HepG2 (cell line): ENCODE measurements at regions not wholly inside any gene's neighbourhood (a gene's known extent, or its start where the extent isn't known, plus 50 kb on each side); places are given as distances from the start of the nearest gene placed in this dataset.

Experiments
- ATAC-seq: fragments of 200-7000 bp; cut with Tn5 transposase; 3 replicates; pipeline ENCODE4 v1.9.1; 2020; ENCODE audit warnings: mild to moderate bottlenecking, moderate library complexity
- BruUV-seq: library from RNA; stranded (reverse); fragments of 400-500 nt; replicated peaks from 2 replicates; lab custom pipeline; 2021; lab: Mats Ljungman, UMichigan
- CTCF ChIA-PET: fragments of 300-600 bp; formaldehyde crosslinking; extraction: SDS; loops from one replicate; lab custom pipeline; 2021; ENCODE audit warnings: low total read pairs, inconsistent platforms, low intra/inter-chr PET ratio; lab: Yijun Ruan, JAX
- POLR2A ChIA-PET: fragments of 350-600 bp; sonication (Branson Sonifier 250); formaldehyde crosslinking; loops from one replicate; lab custom pipeline; 2020; ENCODE audit warnings: antibody characterized with exemption, inconsistent platforms; lab: Yijun Ruan, JAX
- DNase-seq: peaks from one replicate; pipeline ENCODE4 v3.0.0-alpha.2; 2015; ENCODE audit warnings: low spot score
- FAIRE-seq: peaks from 3 replicates; lab custom pipeline; 2011; peaks lifted over from hg19 to GRCh38; lab: Jason Lieb, UNC
- H2AFZ ChIP-seq: one replicate; pipeline ENCODE4 v1.6.1; 2011; ENCODE audit warnings: low read length, inconsistent platforms
- H3K27ac ChIP-seq: fragments of 300-600 bp; 3 replicates; pipeline ENCODE4 v1.8.0; 2011; ENCODE audit warnings: mixed run types, mild to moderate bottlenecking, mixed read lengths, low read length, inconsistent platforms; ENCODE audit not compliant: insufficient read depth; ENCODE audit errors: extremely low read length
- H3K27me3 ChIP-seq, 2 experiments: fragments of 200-600 bp in 1 of 2; 2 replicates in 1 of 2; 3 replicates in 1 of 2; pipeline versions ENCODE4 v1.6.0 to v1.8.0; 2011; ENCODE audit warnings: low read length in 2 of 2, mild to moderate bottlenecking in 2 of 2, moderate library complexity in 2 of 2, inconsistent platforms in 1 of 2; ENCODE audit not compliant: insufficient read depth in 2 of 2, control insufficient read depth in 1 of 2
- H3K36me3 ChIP-seq, 2 experiments: fragments of 200-600 bp in 1 of 2; replicated peaks in 1 of 2; 2 replicates in 1 of 2; 3 replicates in 1 of 2; pipeline versions ENCODE4 v1.5.1 to v1.8.0; 2011; ENCODE audit warnings: low read length in 2 of 2, inconsistent platforms in 1 of 2; ENCODE audit not compliant: insufficient read depth in 2 of 2, control insufficient read depth in 1 of 2
- H3K4me1 ChIP-seq: 2 replicates; pipeline ENCODE4 v1.5.1; 2012; ENCODE audit warnings: low read length, inconsistent platforms; ENCODE audit not compliant: insufficient read depth
- H3K4me2 ChIP-seq: 2 replicates; pipeline ENCODE4 v1.6.0; 2011; ENCODE audit warnings: low read depth, low read length, inconsistent platforms
- H3K4me3 ChIP-seq, 3 experiments: fragments of 200-600 bp in 1 of 3; sonication (generic), shearing (Covaris generic) in 1 of 3; replicated peaks in 1 of 3; 2 replicates each; pipeline ENCODE4 v1.5.1; 2011 to 2016; ENCODE audit warnings: low read length in 3 of 3, inconsistent platforms in 2 of 3, low read depth in 2 of 3, mild to moderate bottlenecking in 2 of 3, control low read depth in 1 of 3, mixed read lengths in 1 of 3; ENCODE audit not compliant: insufficient read depth in 1 of 3
- H3K79me2 ChIP-seq: one replicate; pipeline ENCODE4 v1.6.1; 2011; ENCODE audit warnings: low read length, inconsistent platforms; ENCODE audit not compliant: insufficient read depth
- H3K9ac ChIP-seq: 2 replicates; pipeline ENCODE4 v1.6.0; 2011; ENCODE audit warnings: mild to moderate bottlenecking, low read depth, low read length, inconsistent platforms; ENCODE audit not compliant: insufficient read depth
- H3K9me3 ChIP-seq: 2 replicates; pipeline ENCODE4 v1.5.1; 2012; ENCODE audit warnings: mild to moderate bottlenecking, low read length
- H4K20me1 ChIP-seq: 2 replicates; pipeline ENCODE4 v1.6.0; 2011; ENCODE audit warnings: inconsistent platforms, mild to moderate bottlenecking, low read length, moderate library complexity; ENCODE audit not compliant: insufficient read depth
- AGO1 ChIP-seq: fragments of 200-400 bp; formaldehyde crosslinking; IDR thresholded peaks from 2 replicates; pipeline ENCODE4 v1.6.1; 2017; ENCODE audit warnings: mild to moderate bottlenecking, low read depth, low read length, moderate library complexity; ENCODE audit not compliant: poor library complexity, severe bottlenecking
- DNMT1 ChIP-seq: sonication (generic); formaldehyde crosslinking; IDR thresholded peaks from 2 replicates; pipeline ENCODE4 v1.5.1; 2020; ENCODE audit warnings: mild to moderate bottlenecking, missing genetic modification reagents
- MAFF ChIP-seq: IDR thresholded peaks from 2 replicates; pipeline ENCODE4 v1.6.1; 2011; ENCODE audit warnings: low read depth, low read length, improper control_type of control experiment
- MAFK ChIP-seq, 2 experiments: IDR thresholded peaks in 1 of 2; conservative IDR thresholded peaks in 1 of 2; 2 replicates each; pipeline ENCODE4 v1.6.1; 2011; ENCODE audit warnings: improper control_type of control experiment in 2 of 2, low read length in 2 of 2
- NR2C2 ChIP-seq: sonication (generic); formaldehyde crosslinking; IDR thresholded peaks from 2 replicates; pipeline ENCODE4 v1.4.0; 2020; ENCODE audit warnings: missing genetic modification reagents, mild to moderate bottlenecking, moderate library complexity, borderline replicate concordance
- NR2F6 ChIP-seq, 2 experiments: IDR thresholded peaks; 2 replicates each; pipeline ENCODE4 v1.6.1; 2016; ENCODE audit warnings: antibody characterized with exemption in 1 of 2, mild to moderate bottlenecking in 1 of 2
- SOX13 ChIP-seq, 3 experiments: fragments of 450-650 bp in 1 of 3; sonication (generic) in 1 of 3; formaldehyde crosslinking in 1 of 3; IDR thresholded peaks in 2 of 3; conservative IDR thresholded peaks in 1 of 3; 2 replicates each; pipeline versions ENCODE4 v1.5.0 to v1.6.1; 2016 to 2020; ENCODE audit warnings: antibody characterized with exemption in 1 of 3, mild to moderate bottlenecking in 1 of 3, missing compliant biosample characterization in 1 of 3, missing genetic modification reagents in 1 of 3, moderate library complexity in 1 of 3
- ZNF562 ChIP-seq: sonication (generic); formaldehyde crosslinking; IDR thresholded peaks from 2 replicates; pipeline ENCODE4 v1.8.0; 2022; ENCODE audit warnings: missing genetic modification reagents, borderline replicate concordance
- WGBS: methylation state at CpG from one replicate; pipeline ENCODE4 v1.1.6; 2017; ENCODE audit warnings: low lambda C conversion rate; 5-methylcytosine and 5-hydroxymethylcytosine counted together
- in situ Hi-C: cut with HindIII; loops from 2 replicates; pipeline ENCODE4 v1.10.0; 2017; ENCODE audit warnings: low pct_unique_long_range_greater_than_20kb; ENCODE audit not compliant: extremely low pct_ligation_motif_present
- intact Hi-C: fragments of 100-400 bp; cut with micrococcal nuclease; formaldehyde crosslinking; loops from one replicate; pipeline ENCODE4 v1.10.0; 2022; ENCODE audit not compliant: unreplicated experiment
- TF ChIP-seq, protein P1 (sequence below): sonication (generic); formaldehyde crosslinking; IDR thresholded peaks from 2 replicates; pipeline ENCODE4 v1.4.0; 2020; ENCODE audit warnings: missing genetic modification reagents, borderline replicate concordance

DNA sequence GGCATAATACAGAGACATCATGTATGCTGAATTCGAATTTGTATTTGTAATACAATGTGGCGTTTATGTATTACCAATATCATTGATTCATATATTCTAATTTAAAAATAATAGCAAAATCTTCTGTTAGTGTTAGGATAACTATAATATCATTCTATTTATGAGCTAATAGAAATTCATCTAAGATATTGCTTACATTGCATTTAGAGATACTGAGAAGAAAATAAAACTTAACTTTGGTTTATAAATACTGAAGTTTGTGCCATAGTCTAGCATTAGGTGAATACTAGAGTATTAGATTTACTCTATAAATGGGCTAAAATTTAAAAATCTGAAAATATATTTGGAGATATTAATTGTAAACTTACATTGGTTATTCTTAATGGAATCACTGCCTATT is 1590.6 kb downstream of the PCDH18 start:
- H3K36me3 ChIP-seq = no peaks in the 10 kb centered on the region
- intact Hi-C loops = no loop called here
- H2AFZ ChIP-seq = no peak overlapping the region
- H3K4me1 ChIP-seq = no peaks in the 10 kb centered on the region
- no peak overlapping the region for H3K4me2 ChIP-seq
- no peak overlapping the region for H3K4me3 ChIP-seq
- ATAC-seq (no peak), FAIRE-seq (no peak), DNase-seq (no peak)
- no peak overlapping the region for H3K27ac ChIP-seq
- no peaks in the 10 kb centered on the region for H3K9me3 ChIP-seq
- BruUV-seq = no TSS peak
- WGBS = 3% methylated on average over 2 of the region's 2 CpGs
- ChIA-PET POLR2A (no interaction called here), CTCF (no interaction called here)
- H3K27me3 ChIP-seq = no peaks in the 10 kb centered on the region
- TF ChIP-seq MAFK (conservative IDR thresholded peaks at IDR 0.05 in 1 of 2, IDR thresholded peaks at IDR 0.05 in 1 of 2; ENCODE audit: low read length in 2 of 2) = peak; percentile 2 to 65; a peak in 2 of 4 replicates
- no peak for TF ChIP-seq NR2F6 (IDR thresholded peaks at IDR 0.05)
- TF ChIP-seq NR2F6 (CRISPR knock-in tag; IDR thresholded peaks at IDR 0.05) = no peak
- TF ChIP-seq NR2C2 (CRISPR knock-in tag) = no peak
- TF ChIP-seq ZNF562 (CRISPR knock-in tag) = no peak
- peak; percentile 45; the same call in 1 of the 2 replicates for TF ChIP-seq MAFF
- TF ChIP-seq, protein P1, sequence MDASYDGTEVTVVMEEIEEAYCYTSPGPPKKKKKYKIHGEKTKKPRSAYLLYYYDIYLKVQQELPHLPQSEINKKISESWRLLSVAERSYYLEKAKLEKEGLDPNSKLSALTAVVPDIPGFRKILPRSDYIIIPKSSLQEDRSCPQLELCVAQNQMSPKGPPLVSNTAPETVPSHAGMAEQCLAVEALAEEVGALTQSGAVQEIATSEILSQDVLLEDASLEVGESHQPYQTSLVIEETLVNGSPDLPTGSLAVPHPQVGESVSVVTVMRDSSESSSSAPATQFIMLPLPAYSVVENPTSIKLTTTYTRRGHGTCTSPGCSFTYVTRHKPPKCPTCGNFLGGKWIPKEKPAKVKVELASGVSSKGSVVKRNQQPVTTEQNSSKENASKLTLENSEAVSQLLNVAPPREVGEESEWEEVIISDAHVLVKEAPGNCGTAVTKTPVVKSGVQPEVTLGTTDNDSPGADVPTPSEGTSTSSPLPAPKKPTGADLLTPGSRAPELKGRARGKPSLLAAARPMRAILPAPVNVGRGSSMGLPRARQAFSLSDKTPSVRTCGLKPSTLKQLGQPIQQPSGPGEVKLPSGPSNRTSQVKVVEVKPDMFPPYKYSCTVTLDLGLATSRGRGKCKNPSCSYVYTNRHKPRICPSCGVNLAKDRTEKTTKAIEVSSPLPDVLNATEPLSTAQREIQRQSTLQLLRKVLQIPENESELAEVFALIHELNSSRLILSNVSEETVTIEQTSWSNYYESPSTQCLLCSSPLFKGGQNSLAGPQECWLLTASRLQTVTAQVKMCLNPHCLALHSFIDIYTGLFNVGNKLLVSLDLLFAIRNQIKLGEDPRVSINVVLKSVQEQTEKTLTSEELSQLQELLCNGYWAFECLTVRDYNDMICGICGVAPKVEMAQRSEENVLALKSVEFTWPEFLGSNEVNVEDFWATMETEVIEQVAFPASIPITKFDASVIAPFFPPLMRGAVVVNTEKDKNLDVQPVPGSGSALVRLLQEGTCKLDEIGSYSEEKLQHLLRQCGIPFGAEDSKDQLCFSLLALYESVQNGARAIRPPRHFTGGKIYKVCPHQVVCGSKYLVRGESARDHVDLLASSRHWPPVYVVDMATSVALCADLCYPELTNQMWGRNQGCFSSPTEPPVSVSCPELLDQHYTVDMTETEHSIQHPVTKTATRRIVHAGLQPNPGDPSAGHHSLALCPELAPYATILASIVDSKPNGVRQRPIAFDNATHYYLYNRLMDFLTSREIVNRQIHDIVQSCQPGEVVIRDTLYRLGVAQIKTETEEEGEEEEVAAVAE (CRISPR knock-in tag) = no peak
- TF ChIP-seq AGO1 = no peak
- no peak for TF ChIP-seq SOX13 (IDR thresholded peaks at IDR 0.05)
- TF ChIP-seq SOX13 (CRISPR knock-in tag; conservative IDR thresholded peaks at IDR 0.05 in 1 of 2, IDR thresholded peaks at IDR 0.05 in 1 of 2) = no peak
- no peak for TF ChIP-seq DNMT1 (CRISPR knock-in tag)
- no peaks in the 10 kb centered on the region for H4K20me1 ChIP-seq
- no peaks in the 10 kb centered on the region for H3K79me2 ChIP-seq
- in situ Hi-C loops = no loop called here
- no peak overlapping the region for H3K9ac ChIP-seq
